Omental fat pad (tissue), 3 donors: ENCODE measurements at regions not wholly inside any gene's neighbourhood (a gene's known extent, or its start where the extent isn't known, plus 50 kb on each side); places are given as distances from the start of the nearest gene placed in this dataset.

Experiments used
- ATAC-seq: fragments of 150-250 bp; one replicate; pipeline ENCODE4 v1.9.1; 2016; ENCODE audit warnings: mild to moderate bottlenecking, moderate library complexity; ENCODE audit not compliant: low FRiP score
- DNase-seq: peaks from one replicate; pipeline ENCODE4 v3.0.0-alpha.2; 2019; ENCODE audit warnings: low spot score
- TF ChIP-seq, protein P1 (sequence below), 3 donors: fragments of 450-650 bp; IDR thresholded peaks; one replicate each; pipeline ENCODE4 v1.5.1; 2016 to 2017; ENCODE audit warnings: antibody characterized with exemption in 3 of 3, mild to moderate bottlenecking in 3 of 3, moderate library complexity in 2 of 3

DNA sequence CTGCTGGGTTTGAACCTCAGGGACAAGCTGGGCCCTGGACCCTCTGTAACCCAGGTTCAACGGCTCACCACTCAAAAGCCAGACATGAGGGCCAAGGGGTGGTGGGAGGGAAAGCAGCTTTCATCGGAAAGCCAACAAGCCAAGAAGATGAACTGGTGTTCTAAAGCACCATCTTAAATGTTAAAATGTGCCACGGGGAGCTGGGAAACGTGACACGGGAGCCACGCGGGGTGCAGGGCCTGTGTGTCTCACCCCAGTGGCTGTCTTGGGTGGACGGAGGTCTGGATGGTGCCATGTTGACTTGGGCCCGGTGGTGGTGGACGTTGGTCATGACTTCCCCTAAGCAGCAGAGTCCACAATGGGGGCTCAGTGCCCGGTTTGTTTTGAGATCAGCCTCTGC lies 97.7 kb upstream of the SFSWAP start:
- ATAC-seq, result no peak
- TF ChIP-seq, protein P1, sequence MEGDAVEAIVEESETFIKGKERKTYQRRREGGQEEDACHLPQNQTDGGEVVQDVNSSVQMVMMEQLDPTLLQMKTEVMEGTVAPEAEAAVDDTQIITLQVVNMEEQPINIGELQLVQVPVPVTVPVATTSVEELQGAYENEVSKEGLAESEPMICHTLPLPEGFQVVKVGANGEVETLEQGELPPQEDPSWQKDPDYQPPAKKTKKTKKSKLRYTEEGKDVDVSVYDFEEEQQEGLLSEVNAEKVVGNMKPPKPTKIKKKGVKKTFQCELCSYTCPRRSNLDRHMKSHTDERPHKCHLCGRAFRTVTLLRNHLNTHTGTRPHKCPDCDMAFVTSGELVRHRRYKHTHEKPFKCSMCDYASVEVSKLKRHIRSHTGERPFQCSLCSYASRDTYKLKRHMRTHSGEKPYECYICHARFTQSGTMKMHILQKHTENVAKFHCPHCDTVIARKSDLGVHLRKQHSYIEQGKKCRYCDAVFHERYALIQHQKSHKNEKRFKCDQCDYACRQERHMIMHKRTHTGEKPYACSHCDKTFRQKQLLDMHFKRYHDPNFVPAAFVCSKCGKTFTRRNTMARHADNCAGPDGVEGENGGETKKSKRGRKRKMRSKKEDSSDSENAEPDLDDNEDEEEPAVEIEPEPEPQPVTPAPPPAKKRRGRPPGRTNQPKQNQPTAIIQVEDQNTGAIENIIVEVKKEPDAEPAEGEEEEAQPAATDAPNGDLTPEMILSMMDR (IDR thresholded peaks at IDR 0.05), result no peak
- DNase-seq, result no peak

DNA sequence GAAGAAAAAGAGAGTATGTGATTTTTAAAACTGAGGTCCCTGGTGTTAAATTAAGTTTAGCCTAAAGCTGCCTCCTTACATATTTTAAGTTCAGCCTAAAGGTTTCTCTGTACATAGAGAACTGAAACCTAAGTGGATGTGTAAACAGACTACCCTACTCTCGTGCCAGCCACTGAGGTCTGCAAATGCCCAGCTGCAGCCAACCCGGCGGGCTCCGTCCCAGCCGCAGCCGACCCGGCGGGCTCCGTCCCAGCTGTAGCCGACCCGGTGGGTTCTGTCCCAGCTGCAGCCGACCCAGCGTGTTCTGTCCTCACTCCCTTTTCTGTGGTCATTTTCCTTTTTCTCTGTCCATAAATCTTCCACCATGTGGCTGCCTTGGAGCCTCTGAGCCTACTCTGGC lies 97.2 kb upstream of the SFSWAP start:
- ATAC-seq (no peak), DNase-seq (no peak)
- TF ChIP-seq, protein P1 (IDR thresholded peaks at IDR 0.05), result no peak

DNA sequence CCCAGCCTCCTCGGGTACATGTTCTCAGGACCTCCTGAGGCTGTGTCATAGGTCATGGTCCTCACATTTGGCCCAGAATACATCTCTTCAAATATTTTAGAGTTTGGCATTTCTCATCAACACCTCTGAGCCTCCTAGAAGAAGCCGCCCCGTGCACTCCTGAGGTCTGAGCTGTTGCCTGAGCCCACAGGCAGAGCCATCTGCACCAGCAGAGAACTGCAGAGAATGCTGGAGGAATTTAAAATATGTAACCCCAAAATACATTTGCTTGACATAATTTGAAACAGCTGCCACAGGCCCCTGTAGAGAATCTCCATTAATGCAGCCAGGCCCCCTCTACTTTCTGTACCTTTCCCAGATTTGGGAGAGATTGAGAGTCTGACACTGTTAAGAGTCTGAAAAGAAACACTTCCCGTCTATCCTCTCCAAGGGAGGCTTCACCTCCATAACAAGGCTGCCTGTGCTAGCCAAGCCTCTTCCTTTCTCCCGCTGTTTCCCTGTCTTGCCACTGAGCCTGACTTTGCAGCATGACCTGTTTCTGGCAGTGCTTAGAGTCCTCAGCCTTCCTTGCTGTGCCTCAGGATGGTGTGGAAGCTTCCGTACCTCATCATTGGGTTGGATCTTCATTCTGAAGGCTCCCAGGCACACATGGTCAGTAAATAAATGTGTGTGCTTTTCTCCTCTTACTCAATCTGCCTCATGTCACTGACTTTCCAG lies 95.4 kb upstream of the SFSWAP start:
- ATAC-seq (no peak), DNase-seq (no peak)
- TF ChIP-seq, protein P1 (IDR thresholded peaks at IDR 0.05), result no peak

DNA sequence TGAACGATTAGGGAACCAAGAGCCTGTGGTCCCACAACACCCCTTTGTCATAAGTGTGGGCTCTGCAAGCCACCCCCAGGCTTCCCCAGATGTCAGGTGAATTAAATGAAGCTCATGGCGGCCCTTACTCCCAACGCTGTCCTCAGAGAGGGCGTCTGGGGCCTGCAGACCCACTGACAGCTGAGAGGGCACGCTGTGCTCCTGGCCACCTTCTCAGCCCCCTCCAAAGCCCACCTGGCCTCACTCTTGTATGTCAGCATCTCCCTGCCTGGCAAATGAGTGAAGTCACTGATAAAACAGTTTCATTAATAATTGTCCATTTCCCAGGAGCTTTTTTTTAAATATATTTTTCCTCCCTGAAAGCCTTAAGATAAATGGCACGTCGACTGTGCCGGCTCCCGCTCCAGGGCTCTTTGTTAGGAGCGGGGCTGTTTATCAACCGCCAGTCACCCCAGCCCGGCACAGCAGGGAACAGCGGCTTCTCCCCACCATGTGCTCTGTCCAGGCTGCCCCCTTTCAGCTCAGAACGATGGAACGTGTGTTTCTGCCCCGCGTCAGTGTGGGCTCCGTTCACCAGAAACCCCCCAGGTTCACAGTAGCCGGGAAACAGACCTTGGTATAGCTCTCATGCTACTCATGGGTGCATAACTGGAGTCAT lies 94.7 kb upstream of the SFSWAP start:
- no peak for ATAC-seq
- TF ChIP-seq, protein P1 (IDR thresholded peaks at IDR 0.05), result no peak
- DNase-seq, result no peak

DNA sequence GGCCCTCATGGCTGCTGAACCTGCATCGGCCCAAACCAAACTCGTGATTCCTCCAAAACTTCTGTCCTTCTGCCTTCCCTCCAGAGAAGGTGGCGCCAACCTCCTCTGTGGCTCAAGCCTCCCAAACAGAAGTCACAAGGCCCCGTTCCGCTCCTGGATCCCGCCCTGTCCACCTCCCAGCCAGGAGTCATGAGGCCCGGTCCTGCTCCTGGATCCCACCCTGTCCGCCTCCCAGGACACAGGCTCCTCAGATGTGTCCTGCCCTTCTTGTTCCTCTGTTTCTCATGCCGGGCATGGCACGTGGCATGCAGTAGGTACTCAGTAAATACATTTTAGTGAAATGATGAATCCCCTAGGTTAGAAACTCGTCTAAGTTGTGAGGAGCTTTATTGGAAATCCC lies 94.2 kb upstream of the SFSWAP start:
- TF ChIP-seq, protein P1 (IDR thresholded peaks at IDR 0.05), result no peak
- DNase-seq, result no peak
- ATAC-seq, result no peak

DNA sequence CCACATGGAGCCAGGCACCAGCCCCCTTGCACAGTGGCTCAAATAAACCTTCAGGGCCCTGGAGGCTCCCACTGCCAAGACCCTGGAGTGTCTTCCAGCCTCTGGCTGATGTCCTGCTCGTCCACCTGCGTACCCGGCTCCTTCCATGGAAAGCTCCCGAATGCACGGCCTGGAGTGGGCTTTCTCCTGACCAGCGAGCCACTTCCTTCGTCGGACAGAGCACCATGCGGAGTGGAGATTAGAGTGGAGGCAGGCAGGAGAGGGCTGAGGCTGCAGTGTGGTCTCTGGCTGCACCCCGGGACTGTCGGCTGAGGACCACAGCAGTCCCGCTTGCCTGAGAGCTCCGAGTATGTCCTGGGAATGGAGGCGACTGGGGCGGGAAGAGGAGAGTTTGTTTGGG lies 93.7 kb upstream of the SFSWAP start:
- ATAC-seq (no peak), DNase-seq (no peak)
- TF ChIP-seq, protein P1 (IDR thresholded peaks at IDR 0.05), result no peak
